ENCODE measurements at regions not wholly inside any gene's neighbourhood (a gene's known extent, or its start where the extent isn't known, plus 50 kb on each side); places are given as distances from the start of the nearest gene placed in this dataset.

DNA sequence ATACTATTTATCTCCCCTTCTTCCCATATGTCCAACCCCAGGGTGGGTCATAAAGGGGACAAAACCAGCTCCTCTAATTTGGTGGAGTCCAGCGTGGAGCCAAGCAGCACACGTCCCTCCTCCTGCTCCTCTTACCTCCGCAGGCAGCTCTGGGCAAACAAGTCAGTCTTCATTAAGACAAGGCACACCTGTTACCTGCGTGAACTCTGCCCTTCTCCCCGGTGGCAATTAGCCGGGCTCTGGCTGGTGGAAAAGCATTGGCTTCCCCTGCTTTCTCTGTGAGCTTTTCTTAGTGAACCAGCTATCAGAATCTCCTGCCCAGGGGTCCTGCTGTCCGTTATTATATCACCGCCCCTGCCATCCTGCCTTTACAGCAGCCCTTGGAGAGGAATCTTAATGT is 418.7 kb upstream of the CADM1 start:
- TF ChIP-seq POLR2A (IDR thresholded peaks at IDR 0.05; ENCODE audit: low read length) (no peak), GATA1 (IDR thresholded peaks at IDR 0.05; ENCODE audit: low read depth, low read length) (no peak)

Data from erythroblast (primary cell).